DND-41 (cell line): ENCODE measurements at regions not wholly inside any gene's neighbourhood (a gene's known extent, or its start where the extent isn't known, plus 50 kb on each side); places are given as distances from the start of the nearest gene placed in this dataset.
"Not testable (repeated sequence)": the region's sequence is repeated elsewhere in the genome, so short reads cannot be mapped to it uniquely, and the experiment has no call there.

Experiments used
- ATAC-seq: fragments of 200-7000 bp; cut with Tn5 transposase; 3 replicates; pipeline ENCODE4 v1.9.1; 2021; ENCODE audit warnings: low read depth; ENCODE audit not compliant: insufficient read depth
- DNase-seq: peaks from one replicate; pipeline ENCODE4 v3.0.0-alpha.2; 2020
- H2AFZ ChIP-seq: 2 replicates; pipeline ENCODE4 v1.6.0; 2012; ENCODE audit warnings: low read depth, low read length
- H3K27ac ChIP-seq: 2 replicates; pipeline ENCODE4 v1.5.1; 2012; ENCODE audit warnings: low read length, inconsistent platforms
- H3K27me3 ChIP-seq: fragments of 200-600 bp; sonication (generic); 2 replicates; pipeline ENCODE4 v1.6.0; 2012; ENCODE audit warnings: low read length, mild to moderate bottlenecking, inconsistent platforms; ENCODE audit not compliant: insufficient read depth, poor library complexity
- H3K36me3 ChIP-seq: 2 replicates; pipeline ENCODE4 v1.5.1; 2012; ENCODE audit warnings: low read length, inconsistent platforms; ENCODE audit not compliant: insufficient read depth
- H3K4me1 ChIP-seq: 2 replicates; pipeline ENCODE4 v1.5.1; 2012; ENCODE audit warnings: mild to moderate bottlenecking, low read length; ENCODE audit not compliant: insufficient read depth
- H3K4me2 ChIP-seq: 2 replicates; pipeline ENCODE4 v1.6.0; 2012; ENCODE audit warnings: mild to moderate bottlenecking, moderate library complexity, low read length, inconsistent platforms; ENCODE audit not compliant: insufficient read depth
- H3K4me3 ChIP-seq, 2 experiments: fragments of 200-600 bp in 1 of 2; shearing (Covaris generic) in 1 of 2; 2 replicates each; pipeline ENCODE4 v1.5.1; 2012 to 2016; ENCODE audit warnings: inconsistent platforms in 2 of 2, low read length in 2 of 2, mild to moderate bottlenecking in 2 of 2, low read depth in 1 of 2, moderate library complexity in 1 of 2
- H3K79me2 ChIP-seq: 2 replicates; pipeline ENCODE4 v1.6.0; 2012; ENCODE audit warnings: low read length, inconsistent platforms; ENCODE audit not compliant: insufficient read depth
- H3K9ac ChIP-seq: 2 replicates; pipeline ENCODE4 v1.6.0; 2012; ENCODE audit warnings: low read depth, mild to moderate bottlenecking, inconsistent platforms, low read length, moderate library complexity
- H3K9me3 ChIP-seq: 2 replicates; pipeline ENCODE4 v1.5.1; 2012; ENCODE audit warnings: low read length, moderate library complexity, mild to moderate bottlenecking, inconsistent platforms; ENCODE audit not compliant: insufficient read depth, severe bottlenecking
- H4K20me1 ChIP-seq: 2 replicates; pipeline ENCODE4 v1.6.0; 2012; ENCODE audit warnings: low read length; ENCODE audit not compliant: insufficient read depth
- EZH2 ChIP-seq: IDR thresholded peaks from 3 replicates; pipeline ENCODE4 v1.6.1; 2012; ENCODE audit warnings: borderline replicate concordance, low read depth, mild to moderate bottlenecking, moderate library complexity, low read length, inconsistent platforms; ENCODE audit not compliant: severe bottlenecking
- TF ChIP-seq, protein P1 (sequence below): IDR thresholded peaks from 2 replicates; pipeline ENCODE4 v1.5.1; 2012; ENCODE audit warnings: borderline replicate concordance, low read length, moderate library complexity, mild to moderate bottlenecking; ENCODE audit not compliant: poor library complexity, severe bottlenecking; ENCODE audit errors: extremely low read depth

DNA sequence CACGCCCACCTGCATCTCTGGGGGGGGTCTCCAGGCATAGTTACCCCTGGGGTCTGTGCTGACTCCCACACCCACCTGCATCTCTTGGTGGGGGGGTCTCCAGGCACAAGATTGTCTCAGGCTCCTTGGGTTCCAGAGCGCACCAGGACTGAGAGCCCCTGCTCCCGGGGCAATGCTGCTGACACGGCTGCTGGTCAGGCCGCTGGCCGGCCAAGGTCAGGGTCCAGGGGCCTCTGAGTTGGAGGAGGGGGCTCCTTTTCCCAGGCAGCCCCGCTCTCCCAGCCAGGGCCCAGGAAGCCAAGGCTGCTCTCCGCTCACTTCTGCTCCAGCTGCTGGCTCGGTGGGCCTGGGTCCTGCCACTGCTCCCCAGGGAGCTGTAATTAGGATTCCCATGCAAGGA is 77.3 kb upstream of the SFSWAP start:
- DNase-seq, H3K36me3 ChIP-seq: not testable (repeated sequence)

DNA sequence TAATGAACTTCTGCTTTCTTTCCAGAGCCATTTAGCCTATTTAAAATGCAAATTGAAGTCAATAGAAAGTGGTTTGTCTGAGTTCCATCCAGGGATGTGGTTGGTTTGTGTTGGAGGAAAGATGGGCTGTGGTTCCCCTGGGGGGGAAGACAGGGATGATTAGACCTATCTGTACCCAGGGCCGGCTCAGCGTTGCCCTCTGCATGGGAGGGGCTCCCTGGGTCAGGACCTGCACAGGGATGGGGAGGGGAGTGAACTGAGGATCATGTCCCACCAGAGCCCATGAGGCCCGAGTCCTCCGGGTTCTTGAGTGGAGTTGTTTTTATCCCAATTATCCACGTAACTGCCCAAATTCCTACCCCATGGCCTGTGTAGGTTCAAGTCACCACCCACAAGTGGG is 76.9 kb upstream of the SFSWAP start:
- Histone ChIP-seq H3K36me3 (no peaks in the 10 kb centered on the region), H3K4me3 (no peak overlapping the region), H3K27me3 (no peaks in the 10 kb centered on the region), H3K4me2 (no peak overlapping the region), H3K27ac (no peak overlapping the region), H3K9ac (no peak overlapping the region), H3K9me3 (peaks cover under 1% of the 10 kb centered on the region), H3K4me1 (no peaks in the 10 kb centered on the region), H4K20me1 (no peaks in the 10 kb centered on the region), H3K79me2 (no peaks in the 10 kb centered on the region), H2AFZ (no peak overlapping the region)
- TF ChIP-seq EZH2 = no peak
- TF ChIP-seq, protein P1, sequence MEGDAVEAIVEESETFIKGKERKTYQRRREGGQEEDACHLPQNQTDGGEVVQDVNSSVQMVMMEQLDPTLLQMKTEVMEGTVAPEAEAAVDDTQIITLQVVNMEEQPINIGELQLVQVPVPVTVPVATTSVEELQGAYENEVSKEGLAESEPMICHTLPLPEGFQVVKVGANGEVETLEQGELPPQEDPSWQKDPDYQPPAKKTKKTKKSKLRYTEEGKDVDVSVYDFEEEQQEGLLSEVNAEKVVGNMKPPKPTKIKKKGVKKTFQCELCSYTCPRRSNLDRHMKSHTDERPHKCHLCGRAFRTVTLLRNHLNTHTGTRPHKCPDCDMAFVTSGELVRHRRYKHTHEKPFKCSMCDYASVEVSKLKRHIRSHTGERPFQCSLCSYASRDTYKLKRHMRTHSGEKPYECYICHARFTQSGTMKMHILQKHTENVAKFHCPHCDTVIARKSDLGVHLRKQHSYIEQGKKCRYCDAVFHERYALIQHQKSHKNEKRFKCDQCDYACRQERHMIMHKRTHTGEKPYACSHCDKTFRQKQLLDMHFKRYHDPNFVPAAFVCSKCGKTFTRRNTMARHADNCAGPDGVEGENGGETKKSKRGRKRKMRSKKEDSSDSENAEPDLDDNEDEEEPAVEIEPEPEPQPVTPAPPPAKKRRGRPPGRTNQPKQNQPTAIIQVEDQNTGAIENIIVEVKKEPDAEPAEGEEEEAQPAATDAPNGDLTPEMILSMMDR = no peak
- DNase-seq (no peak), ATAC-seq (no peak)

More for the DNA sequence above, 77.3 kb upstream of the SFSWAP start:
- H2AFZ ChIP-seq, H3K4me1 ChIP-seq, ATAC-seq, H3K9ac ChIP-seq, H3K4me3 ChIP-seq, H3K9me3 ChIP-seq, H3K4me2 ChIP-seq, H4K20me1 ChIP-seq, H3K79me2 ChIP-seq, H3K27me3 ChIP-seq, H3K27ac ChIP-seq: not testable (repeated sequence)

DNA sequence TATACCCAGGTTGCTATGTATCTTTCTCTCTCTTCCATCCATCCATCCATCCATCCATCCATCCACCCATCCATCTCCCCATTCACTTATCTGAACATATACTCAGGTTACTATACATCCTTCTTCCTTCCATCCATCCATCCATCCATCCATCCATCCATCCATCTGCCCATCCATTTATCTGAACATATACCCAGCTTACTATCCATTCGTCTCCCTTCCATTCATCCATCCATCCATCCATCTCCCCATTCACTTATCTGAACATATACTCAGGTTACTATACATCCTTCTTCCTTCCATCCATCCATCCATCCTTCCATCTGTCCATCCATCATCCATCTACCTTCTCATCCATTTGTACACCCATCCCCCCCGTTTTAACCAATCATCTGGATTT is 75.9 kb upstream of the SFSWAP start:
- not testable (repeated sequence) for H4K20me1 ChIP-seq, H3K4me3 ChIP-seq, H3K9ac ChIP-seq, H3K4me2 ChIP-seq, H2AFZ ChIP-seq, ATAC-seq, H3K4me1 ChIP-seq, H3K27ac ChIP-seq, H3K36me3 ChIP-seq, DNase-seq, H3K9me3 ChIP-seq, H3K79me2 ChIP-seq, H3K27me3 ChIP-seq

DNA sequence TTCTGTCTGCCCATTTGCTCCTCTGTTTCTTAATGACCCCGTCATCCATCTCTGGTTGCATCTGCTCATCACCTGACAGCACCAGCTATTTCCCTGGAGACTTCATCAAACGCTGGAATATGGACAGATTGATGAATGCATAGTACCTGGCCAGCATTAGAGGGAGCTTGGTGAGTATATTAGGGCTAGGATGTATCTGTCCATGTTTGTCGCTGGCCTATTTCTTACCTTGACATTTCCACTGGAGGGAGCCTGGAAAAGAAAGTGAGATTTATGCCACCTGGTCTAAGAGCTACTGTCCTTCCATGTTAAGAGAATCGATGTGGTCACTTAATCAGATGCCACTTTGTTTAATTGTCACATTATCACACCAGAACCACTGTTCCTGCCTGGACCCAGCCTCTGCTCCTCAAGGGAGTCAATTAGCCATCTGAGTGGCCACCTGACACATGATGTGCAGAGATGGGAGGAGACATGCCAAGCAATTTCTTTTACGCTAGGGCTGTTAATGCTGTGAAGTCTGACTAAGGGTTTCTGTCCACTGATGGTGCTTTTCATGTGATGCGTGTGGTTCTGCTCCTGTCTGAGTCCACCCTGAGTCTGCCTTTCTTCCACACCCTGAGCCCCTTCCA is 75.3 kb upstream of the SFSWAP start:
- H3K27me3 ChIP-seq = no peaks in the 10 kb centered on the region
- no peak overlapping the region for H2AFZ ChIP-seq
- TF ChIP-seq, protein P1 = no peak
- TF ChIP-seq EZH2 = no peak
- no peaks in the 10 kb centered on the region for H3K4me1 ChIP-seq
- no peaks in the 10 kb centered on the region for H3K36me3 ChIP-seq
- no peak overlapping the region for H3K9ac ChIP-seq
- no peaks in the 10 kb centered on the region for H3K9me3 ChIP-seq
- no peak for ATAC-seq
- H3K4me2 ChIP-seq = no peak overlapping the region
- H3K4me3 ChIP-seq = no peak overlapping the region
- H3K79me2 ChIP-seq = no peaks in the 10 kb centered on the region
- no peaks in the 10 kb centered on the region for H4K20me1 ChIP-seq
- no peak for DNase-seq
- H3K27ac ChIP-seq = no peak overlapping the region
